Muscle layer of duodenum (tissue), 2 donors: ENCODE measurements at regions not wholly inside any gene's neighbourhood (a gene's known extent, or its start where the extent isn't known, plus 50 kb on each side); places are given as distances from the start of the nearest gene placed in this dataset.

Source experiments
- H3K27ac ChIP-seq: one replicate; pipeline ENCODE4 v1.7.0; 2013; ENCODE audit warnings: mild to moderate bottlenecking, low read length
- H3K27me3 ChIP-seq: one replicate; pipeline ENCODE4 v1.7.0; 2013; ENCODE audit warnings: low read depth, mild to moderate bottlenecking, control low read depth, low read length
- H3K36me3 ChIP-seq, 2 donors: one replicate each; pipeline ENCODE4 v1.7.0; 2013; ENCODE audit warnings: low read length in 2 of 2, control low read depth in 1 of 2, mild to moderate bottlenecking in 1 of 2; ENCODE audit not compliant: insufficient read depth in 2 of 2, control insufficient read depth in 1 of 2
- H3K4me1 ChIP-seq, 2 donors: one replicate each; pipeline ENCODE4 v1.7.0; 2013; ENCODE audit warnings: low read length in 2 of 2, mild to moderate bottlenecking in 2 of 2, control low read depth in 1 of 2, moderate library complexity in 1 of 2; ENCODE audit not compliant: insufficient read depth in 2 of 2, control insufficient read depth in 1 of 2
- H3K4me3 ChIP-seq, 2 donors: one replicate each; pipeline ENCODE4 v1.7.0; 2013; ENCODE audit warnings: low read length in 2 of 2, low read depth in 1 of 2, mild to moderate bottlenecking in 1 of 2
- H3K9me3 ChIP-seq, 2 donors: one replicate each; pipeline ENCODE4 v1.7.0; 2013; ENCODE audit warnings: low read length in 2 of 2, control low read depth in 1 of 2, mild to moderate bottlenecking in 1 of 2; ENCODE audit not compliant: control insufficient read depth in 1 of 2
- donor health status: healthy.

- Histone ChIP-seq H3K27me3 (no peaks in the 10 kb centered on the region), H3K36me3 (no peaks in the 10 kb centered on the region), H3K4me3 (no peak overlapping the region), H3K9me3 (no peaks in the 10 kb centered on the region), H3K27ac (no peak overlapping the region), H3K4me1 (no peaks in the 10 kb centered on the region)
Measured at GRCh38 chr1:163823017-163823416, 501.3 kb downstream of the NUF2 start.

- H3K9me3 ChIP-seq, result no peaks in the 10 kb centered on the region
- no peaks in the 10 kb centered on the region for H3K4me1 ChIP-seq
- no peaks in the 10 kb centered on the region for H3K36me3 ChIP-seq
- H3K27ac ChIP-seq, result no peak overlapping the region
- no peaks in the 10 kb centered on the region for H3K27me3 ChIP-seq
- no peak overlapping the region for H3K4me3 ChIP-seq
Measured at GRCh38 chr1:163824006-163824405, 502.3 kb downstream of the NUF2 start.

GRCh38 chr1:163824490-163824889 is 502.7 kb downstream of the NUF2 start:
- H3K4me3 ChIP-seq, result no peak overlapping the region
- H3K4me1 ChIP-seq, result no peaks in the 10 kb centered on the region
- no peak overlapping the region for H3K27ac ChIP-seq
- no peaks in the 10 kb centered on the region for H3K36me3 ChIP-seq
- no peaks in the 10 kb centered on the region for H3K9me3 ChIP-seq
- H3K27me3 ChIP-seq, result no peaks in the 10 kb centered on the region

- Histone ChIP-seq H3K4me3 (no peak overlapping the region), H3K9me3 (no peaks in the 10 kb centered on the region), H3K27me3 (no peaks in the 10 kb centered on the region), H3K27ac (no peak overlapping the region), H3K4me1 (no peaks in the 10 kb centered on the region), H3K36me3 (no peaks in the 10 kb centered on the region)
Measured at GRCh38 chr1:163826500-163826899, 504.7 kb downstream of the NUF2 start.

GRCh38 chr1:163834778-163835177 is 513.0 kb downstream of the NUF2 start:
- no peak overlapping the region for H3K27ac ChIP-seq
- H3K27me3 ChIP-seq, result no peaks in the 10 kb centered on the region
- no peaks in the 10 kb centered on the region for H3K36me3 ChIP-seq
- H3K4me1 ChIP-seq, result no peaks in the 10 kb centered on the region
- H3K9me3 ChIP-seq, result no peaks in the 10 kb centered on the region
- no peak overlapping the region for H3K4me3 ChIP-seq

- H3K4me1 ChIP-seq, result no peaks in the 10 kb centered on the region
- no peaks in the 10 kb centered on the region for H3K36me3 ChIP-seq
- no peaks in the 10 kb centered on the region for H3K9me3 ChIP-seq
- no peaks in the 10 kb centered on the region for H3K27me3 ChIP-seq
- no peak overlapping the region for H3K4me3 ChIP-seq
- no peak overlapping the region for H3K27ac ChIP-seq
Measured at GRCh38 chr1:163836481-163836880, 514.7 kb downstream of the NUF2 start.

- no peaks in the 10 kb centered on the region for H3K4me1 ChIP-seq
- H3K27me3 ChIP-seq, result no peaks in the 10 kb centered on the region
- no peak overlapping the region for H3K4me3 ChIP-seq
- H3K27ac ChIP-seq, result no peak overlapping the region
- no peaks in the 10 kb centered on the region for H3K36me3 ChIP-seq
- no peaks in the 10 kb centered on the region for H3K9me3 ChIP-seq
Measured at GRCh38 chr1:163837206-163837605, 515.5 kb downstream of the NUF2 start.

GRCh38 chr1:163842571-163842970 is 520.8 kb downstream of the NUF2 start:
- no peaks in the 10 kb centered on the region for H3K36me3 ChIP-seq
- no peak overlapping the region for H3K4me3 ChIP-seq
- no peaks in the 10 kb centered on the region for H3K27me3 ChIP-seq
- no peak overlapping the region for H3K27ac ChIP-seq
- H3K9me3 ChIP-seq, result no peaks in the 10 kb centered on the region
- peaks cover 0 to 5% of the 10 kb centered on the region in 2 donors for H3K4me1 ChIP-seq

GRCh38 chr1:163844459-163844858 is 522.7 kb downstream of the NUF2 start:
- peaks cover 0 to 5% of the 10 kb centered on the region in 2 donors for H3K4me1 ChIP-seq
- H3K9me3 ChIP-seq, result no peaks in the 10 kb centered on the region
- H3K4me3 ChIP-seq, result no peak overlapping the region
- H3K27me3 ChIP-seq, result no peaks in the 10 kb centered on the region
- H3K27ac ChIP-seq, result no peak overlapping the region
- H3K36me3 ChIP-seq, result no peaks in the 10 kb centered on the region

- H3K27ac ChIP-seq, result no peak overlapping the region
- H3K27me3 ChIP-seq, result no peaks in the 10 kb centered on the region
- H3K36me3 ChIP-seq, result no peaks in the 10 kb centered on the region
- H3K9me3 ChIP-seq, result no peaks in the 10 kb centered on the region
- no peak overlapping the region for H3K4me3 ChIP-seq
- H3K4me1 ChIP-seq, result peaks cover 0 to 5% of the 10 kb centered on the region in 2 donors
Measured at GRCh38 chr1:163845279-163845678, 523.5 kb downstream of the NUF2 start.

- Histone ChIP-seq H3K27ac (no peak overlapping the region), H3K36me3 (no peaks in the 10 kb centered on the region)
Measured at GRCh38 chr1:163863731-163864130, 542.0 kb downstream of the NUF2 start.

GRCh38 chr1:163864207-163864606 is 542.5 kb downstream of the NUF2 start:
- Histone ChIP-seq H3K4me1 (peaks cover 0 to 7% of the 10 kb centered on the region in 2 donors), H3K4me3 (no peak overlapping the region), H3K27me3 (no peaks in the 10 kb centered on the region), H3K27ac (no peak overlapping the region), H3K9me3 (peaks cover 0 to 4% of the 10 kb centered on the region in 2 donors), H3K36me3 (no peaks in the 10 kb centered on the region)

More at GRCh38 chr1:163863731-163864130, 542.0 kb downstream of the NUF2 start:
- H3K4me3 ChIP-seq, result no peak overlapping the region
- H3K27me3 ChIP-seq, result no peaks in the 10 kb centered on the region
- peaks cover 0 to 7% of the 10 kb centered on the region in 2 donors for H3K4me1 ChIP-seq
- H3K9me3 ChIP-seq, result peaks cover 0 to 2% of the 10 kb centered on the region in 2 donors
